Left renal pelvis (tissue), 4 donors: ENCODE measurements at regions not wholly inside any gene's neighbourhood (a gene's known extent, or its start where the extent isn't known, plus 50 kb on each side); places are given as distances from the start of the nearest gene placed in this dataset.
A peak's percentile ranks its signal among the peaks of the same experiment; 100 is the strongest.
"Not testable (repeated sequence)": the region's sequence is repeated elsewhere in the genome, so short reads cannot be mapped to it uniquely, and the experiment has no call there.

Experiments
- DNase-seq, 4 donors: peaks; one replicate each; pipeline ENCODE4 v3.0.0-alpha.2; 2013; ENCODE audit warnings: low read depth in 4 of 4, low spot score in 3 of 4

DNA sequence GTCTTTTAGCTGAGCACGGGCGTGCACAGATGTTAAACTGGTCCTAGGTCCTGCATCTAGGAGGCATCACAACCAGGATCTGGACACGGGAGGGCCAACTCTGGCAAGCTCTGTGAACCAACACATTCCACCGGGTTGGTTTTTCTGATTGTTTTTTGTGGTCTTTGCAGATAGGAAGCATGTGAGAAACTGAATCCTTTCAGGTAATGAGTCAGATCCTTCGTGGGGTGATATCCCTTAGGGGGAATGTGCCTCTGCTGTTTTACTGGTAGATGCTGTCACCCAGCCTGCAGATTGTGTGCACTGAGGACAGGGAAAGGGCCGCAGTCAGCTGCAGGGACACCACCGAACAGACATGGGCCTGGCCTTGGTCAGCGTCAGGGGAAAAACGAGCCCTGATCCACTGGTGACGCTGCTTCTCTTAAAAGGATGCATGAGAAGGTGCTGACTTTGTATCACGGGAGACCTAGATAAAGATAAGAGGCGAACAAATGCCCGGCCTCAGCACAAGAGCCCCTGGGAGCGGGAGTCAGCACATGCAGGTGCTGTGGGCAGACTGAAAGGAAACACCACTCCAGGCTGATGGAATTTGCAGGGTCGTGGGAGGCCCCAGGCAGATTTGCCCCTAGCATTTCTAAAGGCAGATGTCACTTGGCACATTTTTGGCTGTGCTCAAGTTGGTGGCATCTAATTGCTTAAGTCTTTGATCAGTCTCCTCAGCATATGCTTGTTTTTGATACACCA lies 51.1 kb downstream of the DOP1B start:
- no peak for DNase-seq

- no peak for DNase-seq
Measured at GRCh38 chr21:36208326-36209013, 51.8 kb downstream of the DOP1B start.

DNA sequence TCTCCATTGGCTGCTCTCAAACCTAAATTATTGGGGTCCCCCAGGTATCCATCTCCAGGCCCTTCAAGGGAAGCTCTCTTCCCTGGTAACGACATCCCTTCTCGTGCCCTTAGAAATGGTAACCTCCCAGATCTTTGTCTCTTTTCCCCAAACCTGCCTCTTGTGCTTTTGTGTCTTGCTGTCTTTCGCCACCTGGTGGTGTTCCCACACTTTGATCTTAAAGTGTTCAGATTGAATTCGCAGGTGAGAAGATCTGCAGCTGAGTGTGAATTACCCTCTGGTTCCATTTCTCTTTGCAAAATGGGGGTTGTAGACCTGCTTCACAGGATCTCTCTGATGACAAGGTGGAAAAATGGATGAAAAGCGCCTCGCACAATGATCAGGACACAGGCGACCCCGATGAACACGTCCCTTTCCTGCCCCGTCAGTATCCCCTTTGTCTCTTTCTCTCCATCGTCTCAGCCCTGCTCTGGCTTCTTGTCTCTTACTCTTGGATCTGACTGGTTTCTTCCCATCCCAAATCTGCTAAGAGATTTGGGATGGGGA lies 53.1 kb downstream of the DOP1B start:
- DNase-seq: peak in 1 of 4 donors; percentile 33

GRCh38 chr21:36210779-36211659 lies 54.4 kb downstream of the DOP1B start:
- DNase-seq: no peak

DNA sequence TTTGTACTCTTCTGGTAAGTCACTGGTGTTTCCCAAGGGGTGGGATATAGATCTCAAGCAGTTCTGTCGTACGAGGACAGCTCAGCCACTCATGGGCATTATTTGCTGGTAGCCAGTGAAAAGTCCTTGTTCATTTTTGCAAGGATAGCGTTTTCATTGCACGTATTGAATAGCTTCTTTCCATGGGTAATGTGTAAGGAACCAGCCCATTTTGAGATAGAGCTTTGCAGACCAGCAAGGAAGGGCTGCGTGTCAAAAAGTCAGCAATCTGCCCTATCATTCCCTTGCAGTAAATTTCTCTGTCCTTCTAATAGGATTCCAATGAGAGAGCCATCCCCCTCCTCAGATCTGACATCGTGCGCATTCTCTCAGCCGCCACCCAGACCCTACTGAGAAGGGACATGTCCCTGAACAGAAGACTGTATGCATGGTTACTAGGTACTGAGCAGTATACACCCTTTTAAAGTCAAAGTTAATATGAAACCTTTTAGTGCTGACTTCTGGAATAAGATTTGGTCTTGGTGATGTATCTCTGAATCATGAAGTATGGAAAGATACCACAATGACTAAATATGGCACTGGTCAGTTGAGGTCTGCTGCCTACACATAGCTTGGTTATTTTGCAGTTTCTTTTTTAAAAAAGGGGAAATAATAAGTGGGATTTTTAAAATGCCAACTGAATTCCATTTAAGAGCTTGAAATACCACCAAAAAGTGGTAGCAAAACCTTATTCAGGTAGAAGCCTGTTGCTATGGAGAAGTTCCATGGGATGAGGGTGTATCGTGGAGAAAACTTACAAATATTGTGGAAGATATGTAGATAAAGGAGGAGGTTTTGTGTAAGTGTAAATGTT lies 55.3 kb downstream of the DOP1B start:
- no peak for DNase-seq

GRCh38 chr21:36212513-36212780 lies 55.8 kb downstream of the DOP1B start:
- DNase-seq: no peak

DNA sequence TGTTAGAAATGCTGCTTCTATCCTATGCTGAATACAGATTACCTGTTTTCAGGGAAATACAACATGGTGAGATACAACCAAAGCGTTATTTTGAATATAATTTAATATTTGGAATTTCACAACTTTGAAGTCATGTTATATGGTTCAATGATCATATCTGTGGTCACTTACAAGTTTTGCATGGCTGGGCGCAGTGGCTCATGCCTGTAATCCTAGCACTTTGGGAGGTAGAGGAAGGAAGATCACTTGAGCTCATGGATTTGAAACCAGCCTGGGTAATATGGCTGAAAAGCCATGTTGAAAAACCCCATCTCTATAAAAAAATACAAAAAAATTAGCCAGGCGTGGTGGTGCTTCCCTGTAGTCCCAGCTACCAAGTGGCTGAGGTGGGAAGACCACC lies 57.9 kb downstream of the DOP1B start:
- no peak for DNase-seq

DNA sequence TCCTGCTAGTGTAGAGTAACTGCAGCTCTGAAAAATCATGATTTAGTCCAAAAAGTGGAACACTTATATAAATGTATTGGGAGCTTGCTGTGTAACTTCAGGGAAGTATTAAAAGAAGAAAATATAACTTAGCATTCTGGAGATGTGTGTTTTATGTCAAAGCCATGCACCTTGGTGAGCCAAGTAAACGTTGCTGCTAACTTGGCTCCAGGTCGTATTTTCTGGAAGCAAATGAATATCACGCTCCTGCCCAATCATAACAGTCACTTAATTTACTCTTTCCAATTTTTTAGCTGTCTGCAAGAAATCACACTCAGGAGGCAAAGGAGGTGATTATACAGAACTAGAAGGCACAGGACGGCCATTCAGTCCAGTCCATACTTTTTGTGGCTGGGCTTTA lies 61.1 kb downstream of the DOP1B start:
- DNase-seq: no peak

DNA sequence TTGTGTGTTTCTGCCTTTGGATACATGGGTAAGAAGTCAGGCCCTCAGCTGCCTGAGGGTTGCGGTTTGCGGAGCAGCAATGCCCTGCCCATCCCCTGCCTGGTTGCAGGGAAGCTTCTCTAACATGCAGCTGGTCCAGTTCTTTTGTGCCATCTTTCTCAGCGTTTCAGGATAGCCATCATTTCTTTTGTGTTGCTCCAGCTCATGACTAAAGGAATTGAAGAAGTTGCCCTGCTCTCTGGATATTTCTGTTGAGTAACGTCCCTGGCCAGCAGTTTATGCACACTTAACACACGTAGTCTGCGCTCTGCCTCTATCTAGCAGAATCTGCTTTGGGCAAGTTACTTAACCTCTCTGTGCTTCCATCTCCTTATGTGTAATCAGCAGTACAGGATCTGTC lies 62.1 kb downstream of the DOP1B start:
- no peak for DNase-seq

- DNase-seq: no peak
Measured at GRCh38 chr21:36223451-36223850, 66.8 kb downstream of the DOP1B start.

- DNase-seq: no peak
Measured at GRCh38 chr21:36229181-36229580, 72.6 kb downstream of the DOP1B start.

DNA sequence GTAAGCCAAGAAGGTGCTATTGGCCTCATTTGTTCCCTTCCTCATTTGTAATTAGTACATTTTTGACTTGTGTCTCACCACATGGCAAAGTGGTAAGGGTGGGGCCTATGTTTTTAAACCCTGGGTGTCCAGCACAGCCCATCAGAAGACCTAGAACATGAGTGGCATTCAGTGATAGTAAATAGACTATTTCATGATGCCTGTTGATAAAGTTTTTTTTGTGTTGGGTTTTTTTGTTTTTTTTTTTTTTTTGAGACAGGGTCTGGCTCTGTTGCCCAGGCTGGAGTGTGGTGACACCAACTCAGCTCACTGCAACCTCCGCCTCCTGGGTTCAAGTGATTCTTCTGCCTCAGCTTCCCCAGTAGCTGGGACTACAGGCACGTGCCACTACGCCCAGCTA lies 74.8 kb downstream of the DOP1B start:
- not testable (repeated sequence) for DNase-seq

GRCh38 chr21:36232641-36233040 lies 76.0 kb downstream of the DOP1B start:
- DNase-seq: no peak

DNA sequence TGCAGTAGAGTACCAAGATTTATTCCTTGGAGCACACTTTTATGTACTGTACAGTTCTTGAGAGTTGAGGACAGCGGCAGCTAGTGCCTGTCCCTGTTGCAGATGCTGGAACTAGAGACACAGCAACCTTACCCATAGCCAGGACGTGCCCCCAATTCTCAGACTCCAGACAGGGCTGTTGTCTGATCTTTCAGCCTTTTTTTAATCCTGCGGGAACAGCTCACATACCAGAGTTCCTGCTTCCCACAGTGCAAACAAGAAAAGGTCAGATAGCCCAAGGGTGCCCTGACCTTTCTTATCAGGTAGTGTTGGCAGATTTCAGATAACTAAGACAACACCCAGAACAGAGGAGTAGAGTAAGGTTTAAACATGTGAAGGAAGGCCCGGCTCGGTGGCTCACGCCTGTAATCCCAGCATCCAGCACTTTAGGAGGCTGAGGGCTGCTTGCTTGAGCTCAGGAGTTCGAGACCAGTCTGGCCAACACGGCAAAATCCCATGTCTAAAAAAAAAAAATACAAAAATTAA lies 78.5 kb downstream of the DOP1B start:
- no peak for DNase-seq

DNA sequence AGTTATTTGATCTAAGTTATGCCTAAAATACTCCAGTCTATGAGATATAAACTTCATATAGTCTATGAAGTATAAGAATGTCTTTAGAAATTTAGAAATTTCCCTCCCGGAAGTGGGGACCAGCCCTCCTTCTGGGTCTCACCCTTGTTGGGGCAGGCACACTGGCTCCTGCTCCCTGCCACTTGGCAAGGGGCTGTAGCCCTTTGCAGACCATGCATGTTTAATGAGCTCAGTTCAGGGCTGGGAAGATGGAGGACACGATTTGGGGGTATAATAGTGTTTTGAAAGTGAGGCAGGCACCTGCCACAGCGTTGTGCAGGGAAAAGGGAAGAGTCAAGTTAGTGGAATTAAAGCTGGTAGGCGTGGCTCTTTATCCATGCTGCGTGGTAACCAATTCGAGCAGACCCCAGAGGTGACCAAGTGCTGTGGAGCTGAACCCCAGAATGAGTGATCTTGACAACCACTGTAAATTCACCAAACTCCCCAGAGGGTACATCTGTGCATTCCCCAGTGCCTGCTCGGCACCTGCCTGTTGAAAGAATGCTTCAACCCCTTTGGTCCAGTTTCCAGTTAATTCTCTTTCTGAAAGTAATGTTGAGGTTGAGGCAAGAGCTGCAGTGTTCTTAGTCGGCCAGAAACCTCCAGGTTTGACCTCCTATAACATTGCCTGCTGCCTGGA lies 79.6 kb downstream of the DOP1B start:
- DNase-seq: no peak

GRCh38 chr21:36237441-36237840 lies 80.8 kb downstream of the DOP1B start:
- DNase-seq: no peak

DNA sequence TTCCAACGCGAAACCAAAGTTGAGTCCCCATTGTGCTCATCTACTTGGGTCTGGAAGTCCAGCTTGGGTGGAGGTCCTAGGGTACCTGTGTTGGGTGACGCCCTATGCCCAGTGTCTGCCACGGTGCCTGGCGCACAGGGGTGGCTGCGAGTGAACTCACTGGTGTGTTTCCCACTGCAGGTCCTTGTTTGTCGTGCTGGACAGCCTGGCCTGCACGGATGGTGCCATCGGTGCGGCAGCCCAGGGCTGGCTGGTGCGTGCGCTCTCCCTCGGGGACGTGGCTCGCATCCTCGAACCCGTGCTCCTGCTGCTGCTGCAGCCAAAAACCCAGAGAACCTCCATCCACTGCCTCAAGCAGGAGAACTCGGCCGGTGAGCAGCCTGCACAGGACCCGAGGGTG lies 80.4 kb upstream of the MORC3 start:
- no peak for DNase-seq

DNA sequence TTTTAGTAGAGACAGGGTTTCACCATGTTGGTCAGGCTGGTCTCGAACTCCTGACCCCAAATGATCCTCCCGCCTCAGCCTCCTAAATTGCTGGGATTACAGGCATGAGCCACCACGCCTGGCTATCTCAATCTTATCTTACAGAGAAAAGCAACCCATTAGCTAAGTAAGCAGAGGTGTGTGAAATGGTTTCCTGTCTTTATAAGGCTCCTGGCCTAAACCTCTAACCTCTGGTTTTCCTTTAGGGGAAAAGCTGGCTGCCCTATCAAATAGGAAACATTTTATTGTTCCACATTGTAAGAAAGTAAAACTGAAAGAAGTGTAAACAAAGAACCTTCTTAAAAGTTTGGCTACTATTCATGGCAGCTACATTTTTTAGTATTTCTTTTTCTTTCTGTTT lies 78.3 kb upstream of the MORC3 start:
- no peak for DNase-seq

DNA sequence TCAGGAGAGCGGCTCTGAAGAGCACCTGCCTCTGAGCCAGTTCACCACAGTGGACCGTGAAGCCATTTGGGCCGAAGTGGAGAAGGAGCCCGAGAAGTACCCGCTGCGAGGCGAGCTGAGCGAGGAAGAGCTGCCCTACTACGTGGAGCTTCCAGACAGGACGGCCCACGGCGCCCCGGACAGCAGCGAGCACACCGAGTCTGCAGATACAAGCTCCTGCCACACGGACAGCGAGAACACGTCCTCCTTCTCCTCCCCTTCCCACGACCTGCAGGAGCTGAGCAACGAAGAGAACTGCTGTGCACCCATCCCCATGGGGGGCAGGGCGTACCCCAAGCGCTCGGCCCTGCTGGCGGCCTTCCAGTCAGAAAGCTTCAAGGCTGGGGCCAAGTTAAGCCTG lies 74.9 kb upstream of the MORC3 start:
- no peak for DNase-seq

GRCh38 chr21:36245649-36246048 lies 74.3 kb upstream of the MORC3 start:
- DNase-seq: no peak
